Tongue (tissue), 1 donor: ENCODE measurements at regions not wholly inside any gene's neighbourhood (a gene's known extent, or its start where the extent isn't known, plus 50 kb on each side); places are given as distances from the start of the nearest gene placed in this dataset.
"Not testable (repeated sequence)": the region's sequence is repeated elsewhere in the genome, so short reads cannot be mapped to it uniquely, and the experiment has no call there.

Source experiments
- DNase-seq: peaks from one replicate; pipeline ENCODE4 v3.0.0-alpha.2; 2015

DNA sequence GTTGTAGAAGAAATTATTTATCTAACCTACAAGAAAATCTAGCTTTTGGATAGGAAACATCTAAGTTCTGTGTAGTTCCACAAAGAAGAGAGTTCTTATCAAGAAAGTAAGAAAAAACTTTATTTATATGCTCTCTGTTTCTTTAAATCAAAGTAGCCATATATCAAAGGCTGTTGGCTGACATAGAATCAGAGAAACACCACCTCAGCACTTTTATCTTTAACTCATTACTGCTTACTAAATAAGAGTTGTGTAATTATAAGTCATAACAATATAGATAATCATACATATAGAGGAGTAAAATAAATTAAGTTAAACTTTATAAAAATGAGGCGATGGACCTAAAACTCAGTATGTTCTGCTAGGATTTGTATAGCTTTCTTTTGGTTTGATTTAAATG, 570.6 kb downstream of the PCDH17 start:
- DNase-seq = no peak

GRCh38 chr13:58207501-58207900, 576.0 kb downstream of the PCDH17 start:
- DNase-seq = no peak

DNA sequence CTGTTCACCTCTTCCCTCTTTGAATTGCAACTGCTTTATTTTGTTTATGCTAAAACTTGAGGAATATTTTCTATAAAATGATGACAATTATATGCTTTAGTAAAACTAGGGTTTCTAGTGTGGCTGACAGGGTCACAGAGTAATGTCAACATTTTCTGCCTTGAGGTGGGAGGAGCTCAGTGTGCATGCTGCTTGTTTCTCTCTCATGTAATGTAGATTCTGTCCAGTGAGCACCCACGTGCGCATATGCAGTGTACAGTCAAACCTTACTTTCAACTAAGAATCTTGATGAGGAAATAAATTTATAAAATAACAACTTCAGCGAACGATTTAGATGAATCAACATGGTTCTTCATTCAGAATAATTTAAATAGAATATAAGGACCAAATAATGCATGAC, 603.9 kb downstream of the PCDH17 start:
- DNase-seq = no peak

DNA sequence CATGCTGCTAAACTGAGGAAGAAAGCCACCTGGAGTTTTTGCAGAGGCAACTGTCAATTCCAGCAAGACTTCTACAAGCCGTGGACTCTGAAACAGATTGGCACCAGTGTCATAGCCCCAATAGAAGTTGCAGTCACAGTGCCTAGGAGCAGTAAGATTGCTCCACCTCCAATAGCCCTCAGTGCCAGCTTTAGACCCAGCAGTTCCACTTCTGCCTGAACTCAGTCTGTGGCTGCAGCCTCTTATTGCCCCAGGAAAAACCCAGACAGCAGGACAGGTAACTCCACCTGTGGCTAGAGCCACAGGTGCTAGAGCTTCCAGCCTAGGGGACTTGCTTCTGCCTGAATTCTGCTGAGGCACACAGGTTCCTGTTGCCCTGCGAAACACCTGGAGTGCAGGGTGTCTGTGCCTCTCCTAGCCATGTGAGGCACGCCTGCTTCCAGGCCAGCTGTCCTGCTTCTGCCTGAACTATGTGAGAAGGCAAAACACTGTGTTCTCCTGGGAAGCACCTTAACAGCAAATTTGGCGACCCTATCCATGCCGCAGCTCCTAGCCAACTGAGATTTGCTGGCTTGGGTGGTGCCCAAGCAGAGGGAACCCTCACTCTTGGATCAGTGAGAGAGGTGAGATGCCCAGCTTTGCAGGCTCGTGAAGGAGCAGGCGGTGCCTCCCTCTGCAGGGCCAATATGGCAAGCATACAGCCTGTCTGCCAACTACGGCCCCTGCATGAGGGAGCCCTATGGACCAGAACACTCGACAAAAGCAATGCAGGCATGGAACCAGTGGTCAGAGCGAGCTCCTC, 607.6 kb downstream of the PCDH17 start:
- DNase-seq = no peak

GRCh38 chr13:58239774-58240268, 608.3 kb downstream of the PCDH17 start:
- DNase-seq = no peak

GRCh38 chr13:58247080-58247479, 615.5 kb downstream of the PCDH17 start:
- DNase-seq = no peak

DNA sequence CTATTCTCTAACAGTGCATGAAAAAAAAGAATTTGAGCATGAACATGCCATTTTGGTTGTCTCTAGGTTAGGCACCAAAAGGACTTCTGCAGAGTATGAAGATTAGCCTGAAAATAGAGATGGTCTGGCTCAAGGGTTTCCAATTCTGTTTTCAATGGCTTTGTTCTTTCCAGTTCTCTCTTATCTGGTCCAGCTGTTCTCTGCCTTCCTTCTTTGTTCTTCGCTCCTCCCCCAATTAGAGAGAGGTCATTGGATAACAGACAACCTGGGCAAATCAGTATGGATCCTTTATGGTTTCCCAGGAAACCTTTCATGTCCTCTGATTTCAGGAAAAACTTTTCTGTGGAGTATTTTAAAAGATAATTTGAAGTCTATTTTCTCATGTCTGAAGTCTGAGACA, 623.4 kb downstream of the PCDH17 start:
- no peak for DNase-seq

GRCh38 chr13:58266271-58266670, 634.7 kb downstream of the PCDH17 start:
- no peak for DNase-seq

DNA sequence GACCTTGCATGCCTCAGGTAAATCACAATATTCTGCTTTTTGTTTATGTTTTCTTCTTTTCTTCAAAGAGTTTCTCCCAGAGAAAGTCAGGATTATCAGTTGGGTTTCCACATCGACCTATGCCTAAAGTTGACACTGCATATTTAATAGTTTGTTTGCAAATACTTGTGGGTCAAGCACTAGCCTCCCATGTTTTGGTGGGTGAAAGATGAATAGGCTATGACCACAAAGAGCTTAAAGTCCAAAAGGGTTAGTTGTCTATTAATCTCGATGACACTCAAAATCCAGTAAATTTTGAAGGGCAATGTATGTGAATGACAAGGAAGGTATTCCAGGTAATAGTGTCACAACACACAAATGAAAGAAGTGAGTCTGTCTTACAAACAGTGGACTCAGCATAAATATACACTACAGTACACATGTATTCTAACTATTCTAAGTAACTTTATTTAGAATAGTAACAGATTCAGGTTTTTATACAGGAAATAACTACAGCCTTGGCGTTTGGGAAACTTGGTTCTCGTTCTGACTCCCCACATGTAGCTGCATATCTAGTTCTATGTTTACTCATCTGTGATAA, 667.1 kb downstream of the PCDH17 start:
- no peak for DNase-seq

- DNase-seq = no peak
These were observed 668.7 kb downstream of the PCDH17 start for GRCh38 chr13:58300224-58300623.

DNA sequence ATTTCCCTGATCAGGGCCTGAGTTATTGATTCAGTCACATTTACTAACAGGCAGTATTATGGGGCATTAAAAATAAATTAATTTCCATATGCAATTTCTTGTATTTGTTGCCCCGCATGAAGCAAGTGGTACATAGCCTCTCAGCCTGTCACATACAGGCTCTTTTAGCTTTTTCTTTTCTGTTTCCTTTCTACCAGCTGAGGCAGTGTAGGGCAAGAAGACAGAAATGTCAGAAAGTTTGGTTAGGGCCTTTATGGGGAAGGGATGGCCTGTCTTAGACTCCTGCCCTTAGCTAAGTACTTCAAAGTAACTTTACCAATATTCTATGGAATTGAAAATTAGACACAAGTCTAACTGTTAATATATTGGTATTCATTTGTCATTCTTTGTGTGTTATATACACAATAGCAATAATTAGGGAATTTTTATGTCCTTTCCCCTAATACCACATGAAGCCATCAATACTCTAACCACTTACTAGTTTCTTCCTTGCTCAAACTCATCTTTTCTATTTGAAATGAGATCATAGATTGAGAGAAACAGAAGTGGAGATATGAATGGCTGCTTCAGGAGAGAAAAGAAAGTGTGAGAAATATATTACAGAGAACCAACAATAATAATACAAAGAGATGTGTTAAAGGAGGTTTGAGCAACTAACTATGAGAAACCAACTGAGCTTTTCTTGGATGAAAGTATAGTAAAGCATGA, 669.6 kb downstream of the PCDH17 start:
- no peak for DNase-seq

DNA sequence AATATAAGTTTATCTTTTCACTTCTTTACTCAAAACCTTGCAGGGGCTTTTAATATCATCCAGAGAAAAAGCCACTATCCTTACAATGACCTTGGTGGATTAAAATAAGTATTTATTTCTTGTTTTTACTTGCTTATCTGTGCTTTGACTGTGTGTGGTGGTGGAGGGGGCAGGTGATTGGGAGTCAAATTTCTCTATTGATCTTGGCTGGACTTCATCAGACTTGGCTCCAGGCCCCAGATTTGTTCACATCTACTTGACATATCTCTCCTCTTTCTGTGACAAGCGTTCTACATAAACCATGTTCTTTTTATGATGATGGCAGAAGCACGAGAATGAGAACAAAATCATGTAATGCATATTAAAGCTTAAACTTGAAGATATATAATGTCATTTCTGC, 670.8 kb downstream of the PCDH17 start:
- DNase-seq = no peak

GRCh38 chr13:58306062-58306461, 674.5 kb downstream of the PCDH17 start:
- DNase-seq = no peak

DNA sequence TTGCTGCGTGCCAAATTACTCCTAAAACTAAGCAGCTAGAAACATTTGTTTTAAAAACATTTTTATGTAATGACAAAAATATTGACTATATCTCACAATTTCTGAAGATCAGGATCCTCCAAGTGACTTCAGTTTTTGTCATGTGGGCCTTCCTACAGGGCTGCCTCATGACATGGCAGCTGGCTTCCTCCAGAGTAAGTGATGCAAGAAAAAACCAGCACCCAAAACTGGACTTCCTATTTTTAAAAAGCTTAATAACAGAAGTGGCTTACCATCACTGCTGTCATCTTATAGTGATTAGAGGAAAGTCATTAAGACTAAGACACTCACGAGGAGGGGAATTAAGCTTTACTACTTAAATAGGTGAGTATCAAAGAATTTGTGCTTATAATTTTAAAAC, 681.7 kb downstream of the PCDH17 start:
- no peak for DNase-seq

DNA sequence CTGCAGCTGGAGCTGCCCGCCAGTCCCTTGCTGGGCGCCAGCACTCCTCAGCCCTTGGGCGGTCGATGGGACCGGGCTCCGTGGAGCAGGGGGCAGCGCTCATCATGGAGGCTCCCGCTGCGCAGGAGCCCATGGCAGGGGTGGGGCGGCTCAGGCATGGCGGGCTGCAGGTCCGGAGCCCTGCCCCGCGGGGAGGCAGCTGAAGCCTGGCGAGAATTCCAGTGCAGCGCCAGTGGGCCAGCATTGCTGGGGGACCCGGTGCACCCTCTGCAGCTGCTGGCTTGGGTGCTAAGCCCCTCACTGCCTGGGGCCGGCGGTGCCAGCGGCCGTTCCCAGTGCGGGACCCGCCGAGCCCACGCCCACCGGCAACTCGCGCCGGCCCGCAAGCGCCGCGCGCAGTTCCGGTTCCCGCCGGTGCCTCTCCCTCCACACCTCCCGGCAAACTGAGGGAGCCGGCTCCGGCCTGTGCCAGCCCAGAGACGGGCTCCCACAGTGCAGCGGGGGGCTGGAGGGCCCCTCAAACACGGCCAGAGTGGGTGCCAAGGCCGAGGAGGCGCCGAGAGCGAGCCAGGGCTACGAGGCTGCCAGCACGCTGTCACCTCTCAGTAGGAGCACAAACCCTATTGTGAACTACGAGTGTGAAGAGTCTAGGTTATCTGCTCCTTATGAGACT, 687.1 kb downstream of the PCDH17 start:
- DNase-seq = no peak

GRCh38 chr13:58324161-58324560, 692.6 kb downstream of the PCDH17 start:
- no peak for DNase-seq

DNA sequence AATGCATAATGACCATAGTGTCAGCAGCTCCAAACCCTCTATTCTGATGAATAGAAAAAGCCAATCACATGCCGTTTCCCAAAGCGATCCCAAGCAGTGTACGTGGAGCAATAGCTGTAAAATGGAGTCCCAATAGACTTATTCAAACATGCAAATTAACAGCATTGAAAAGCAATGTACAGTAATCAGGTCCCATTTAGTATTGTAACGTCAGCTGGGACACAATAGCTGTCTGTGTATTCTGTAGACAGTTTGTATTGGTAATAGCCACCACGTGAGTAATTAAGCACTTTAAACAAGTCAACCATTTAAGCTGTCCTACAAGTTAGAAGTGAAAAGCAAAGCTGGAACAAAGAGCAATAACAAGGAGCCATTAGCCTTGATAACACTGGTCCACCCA, 698.2 kb downstream of the PCDH17 start:
- no peak for DNase-seq

DNA sequence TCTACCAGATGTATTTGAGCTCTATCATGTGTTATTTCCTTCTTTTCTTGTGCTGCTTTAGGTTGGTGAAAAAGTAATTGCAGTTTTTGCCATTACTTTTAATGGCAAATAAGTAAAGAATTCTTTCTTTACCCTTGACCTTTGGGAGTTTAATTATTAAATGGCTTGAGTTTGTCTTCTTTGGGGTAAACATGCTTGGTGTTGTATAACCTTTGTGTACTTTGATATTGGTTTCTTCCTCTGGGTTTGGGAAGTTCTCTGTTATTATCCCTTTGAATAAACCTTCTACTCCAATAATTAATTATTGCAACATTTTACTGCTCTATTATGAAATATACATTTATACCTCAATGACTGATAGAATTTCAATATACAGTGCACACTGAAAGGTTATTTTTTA, 709.4 kb downstream of the PCDH17 start:
- DNase-seq = no peak

DNA sequence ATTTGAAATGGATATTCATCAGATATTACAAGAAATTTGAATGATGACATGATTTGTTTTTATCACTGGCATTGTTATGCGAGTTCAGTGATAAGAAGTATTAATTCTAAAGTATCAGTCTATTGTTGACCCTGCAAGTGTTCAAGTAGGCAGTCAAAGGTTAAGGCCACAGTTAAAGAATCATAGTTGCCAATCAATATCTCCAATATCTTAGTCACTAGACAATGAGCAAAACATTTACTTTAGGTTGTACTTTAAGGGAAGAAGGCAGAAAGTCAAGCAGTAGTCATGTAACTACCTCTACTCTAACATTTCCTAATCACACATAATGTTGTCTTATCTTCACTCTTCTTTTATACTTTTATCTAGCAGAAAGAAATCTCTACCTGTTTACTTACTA, 709.8 kb downstream of the PCDH17 start:
- no peak for DNase-seq

GRCh38 chr13:58343076-58343475, 711.5 kb downstream of the PCDH17 start:
- DNase-seq = no peak

- not testable (repeated sequence) for DNase-seq
These were observed 720.6 kb downstream of the PCDH17 start for GRCh38 chr13:58352100-58352499.

GRCh38 chr13:58369936-58370335, 738.4 kb downstream of the PCDH17 start:
- no peak for DNase-seq

DNA sequence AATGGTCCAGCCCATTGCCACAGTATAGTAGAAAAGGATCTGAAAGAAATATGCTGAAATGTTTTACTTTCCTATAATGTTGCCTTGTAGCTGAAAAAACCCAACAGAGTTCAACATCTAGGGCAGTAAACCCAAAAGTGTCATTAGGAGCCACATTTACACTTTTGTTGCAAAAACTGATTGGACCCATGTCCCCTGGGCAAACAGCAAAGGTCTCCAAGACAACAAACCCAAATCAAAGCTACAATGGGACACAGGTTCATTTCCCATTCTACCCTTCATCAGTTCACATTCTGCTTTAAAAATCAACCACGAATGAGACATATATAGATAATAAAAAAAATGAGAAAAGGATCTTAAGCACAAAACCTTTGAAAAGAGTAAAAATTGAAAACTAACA, 744.8 kb downstream of the PCDH17 start:
- no peak for DNase-seq
